GM19035 (cell line): ENCODE measurements at regions not wholly inside any gene's neighbourhood (a gene's known extent, or its start where the extent isn't known, plus 50 kb on each side); places are given as distances from the start of the nearest gene placed in this dataset.
"Not testable (repeated sequence)": the region's sequence is repeated elsewhere in the genome, so short reads cannot be mapped to it uniquely, and the experiment has no call there.

ENCODE experiments used
- ATAC-seq: cut with Tn5 transposase; IDR thresholded peaks from one replicate; pipeline ENCODE4 v1.9.1; 2021; ENCODE audit not compliant: unreplicated experiment

- no peak for ATAC-seq
Observed at GRCh38 chr3:82628385-82629014, 867.1 kb upstream of the GBE1 start.

GRCh38 chr3:82627733-82628132, 866.3 kb upstream of the GBE1 start:
- ATAC-seq, result no peak

- not testable (repeated sequence) for ATAC-seq
Observed at GRCh38 chr3:82620744-82621143, 859.3 kb upstream of the GBE1 start.

- ATAC-seq, result no peak
Observed at GRCh38 chr3:82618594-82618993, 857.1 kb upstream of the GBE1 start.

DNA sequence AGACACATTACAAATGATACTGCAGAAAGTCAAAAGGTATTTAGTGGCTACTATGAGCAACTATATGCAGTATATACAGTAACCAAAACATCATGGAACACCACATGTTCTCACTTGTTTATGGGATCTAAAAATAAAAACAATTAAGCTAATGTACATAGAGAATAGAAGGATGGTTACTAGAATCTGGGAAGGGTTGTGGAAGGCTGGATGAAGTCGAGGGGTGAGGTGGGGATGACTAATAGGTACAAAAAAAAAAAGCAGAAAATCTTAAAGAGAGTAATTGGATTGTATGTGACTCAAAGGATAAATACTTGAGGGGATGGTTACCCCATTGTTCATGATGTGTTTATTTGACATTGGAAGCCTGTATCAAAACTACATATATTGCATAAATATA, 848.8 kb upstream of the GBE1 start:
- no peak for ATAC-seq

DNA sequence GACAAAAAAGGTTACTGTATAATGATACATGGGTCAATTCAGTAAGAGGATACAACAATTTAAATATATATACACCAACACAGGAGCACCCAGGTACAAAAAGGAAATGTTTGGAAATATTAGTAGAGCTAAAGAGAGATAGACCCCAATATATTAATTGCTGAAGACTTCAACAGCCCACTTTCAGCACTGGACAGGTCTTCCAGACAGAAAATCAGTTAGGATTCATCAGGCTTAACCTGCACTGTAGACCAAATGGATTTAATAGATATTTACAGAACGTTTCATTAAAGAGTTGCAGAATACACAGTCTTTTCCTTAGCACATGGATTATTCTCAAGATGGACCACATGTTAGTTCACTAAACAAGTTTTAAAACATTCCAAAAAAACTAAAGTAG, 845.9 kb upstream of the GBE1 start:
- no peak for ATAC-seq

GRCh38 chr3:82596805-82597204, 835.4 kb upstream of the GBE1 start:
- no peak for ATAC-seq

GRCh38 chr3:82595530-82595929, 834.1 kb upstream of the GBE1 start:
- no peak for ATAC-seq

GRCh38 chr3:82587174-82587573, 825.7 kb upstream of the GBE1 start:
- no peak for ATAC-seq

DNA sequence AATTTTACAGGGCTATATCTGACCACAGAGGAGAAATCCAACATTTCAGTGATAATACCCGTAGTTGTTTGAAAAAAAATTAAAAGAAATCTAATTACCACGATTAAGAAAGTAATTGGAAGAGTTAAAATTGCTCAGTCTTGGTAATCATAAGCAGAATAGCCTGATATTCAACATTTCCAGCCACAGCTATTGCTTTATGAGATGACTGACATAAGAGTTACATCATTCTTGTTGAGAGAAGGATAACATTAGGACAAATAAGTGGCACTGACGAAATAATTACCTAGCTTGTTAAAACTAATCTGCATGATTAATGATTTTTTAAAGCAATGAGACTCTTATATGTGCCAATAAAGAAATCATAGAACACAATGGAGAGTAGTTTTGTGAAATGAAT, 825.0 kb upstream of the GBE1 start:
- ATAC-seq, result no peak

DNA sequence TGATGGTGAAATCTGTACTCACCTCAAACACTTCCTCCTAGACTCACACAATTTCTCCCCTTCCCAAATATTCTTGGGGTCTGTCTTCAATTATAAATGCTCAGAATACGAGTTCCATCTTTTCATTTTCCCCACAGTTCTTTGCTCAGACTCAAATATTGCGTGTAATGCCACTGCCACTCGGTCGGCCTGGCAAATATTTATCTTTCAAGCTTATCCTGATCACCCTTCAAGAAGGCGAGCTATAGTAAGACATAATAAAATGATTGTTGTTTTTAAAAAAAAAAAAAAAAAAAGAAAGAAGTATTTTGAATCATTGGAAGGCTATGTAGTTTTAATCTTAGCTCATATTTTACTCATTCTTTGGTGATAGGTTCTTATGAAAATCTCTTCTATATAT, 824.6 kb upstream of the GBE1 start:
- ATAC-seq, result not testable (repeated sequence)

DNA sequence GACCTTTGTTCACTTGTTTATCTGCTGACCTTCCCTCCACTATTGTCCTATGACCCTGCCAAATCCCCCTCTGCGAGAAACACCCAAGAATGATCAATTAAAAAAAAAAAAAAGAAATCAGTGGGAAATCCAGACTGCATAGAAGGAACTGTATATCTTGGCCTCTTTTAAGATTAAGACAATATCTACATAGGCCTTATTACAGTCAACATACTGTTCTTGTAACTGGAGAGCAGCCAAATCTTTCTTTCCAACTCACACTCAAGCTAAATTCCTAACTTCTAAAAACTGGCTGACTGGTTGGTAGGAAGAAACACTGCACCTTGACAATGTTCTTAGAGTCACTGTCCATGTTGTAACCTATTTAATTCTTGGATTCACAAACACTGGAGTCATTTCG, 824.1 kb upstream of the GBE1 start:
- not testable (repeated sequence) for ATAC-seq

GRCh38 chr3:82584861-82585260, 823.4 kb upstream of the GBE1 start:
- not testable (repeated sequence) for ATAC-seq

GRCh38 chr3:82584415-82584814, 823.0 kb upstream of the GBE1 start:
- ATAC-seq, result not testable (repeated sequence)

- no peak for ATAC-seq
Observed at GRCh38 chr3:82581350-82581749, 819.9 kb upstream of the GBE1 start.

GRCh38 chr3:82572721-82573120, 811.3 kb upstream of the GBE1 start:
- no peak for ATAC-seq

GRCh38 chr3:82568776-82569338, 807.4 kb upstream of the GBE1 start:
- no peak for ATAC-seq

- no peak for ATAC-seq
Observed at GRCh38 chr3:82567029-82567600, 805.7 kb upstream of the GBE1 start.

DNA sequence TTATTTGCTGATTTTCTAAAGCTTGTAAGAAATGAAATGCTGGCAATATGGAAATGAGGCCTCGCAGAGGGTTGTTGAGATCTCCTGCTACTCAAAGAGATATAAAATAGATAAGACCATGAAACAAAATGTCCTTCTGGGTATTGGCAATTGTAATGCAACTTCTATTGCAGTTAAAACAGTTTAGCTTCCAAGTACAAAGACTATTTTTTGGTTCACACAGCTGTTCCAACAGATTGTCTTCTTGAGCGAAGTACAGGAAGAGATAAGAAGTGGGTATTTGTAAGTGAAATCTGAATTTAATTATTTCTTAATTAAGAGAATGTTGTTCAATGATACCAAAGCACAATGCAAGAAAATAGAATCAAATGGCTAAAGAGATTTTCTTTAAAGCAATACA, 801.5 kb upstream of the GBE1 start:
- ATAC-seq, result no peak

DNA sequence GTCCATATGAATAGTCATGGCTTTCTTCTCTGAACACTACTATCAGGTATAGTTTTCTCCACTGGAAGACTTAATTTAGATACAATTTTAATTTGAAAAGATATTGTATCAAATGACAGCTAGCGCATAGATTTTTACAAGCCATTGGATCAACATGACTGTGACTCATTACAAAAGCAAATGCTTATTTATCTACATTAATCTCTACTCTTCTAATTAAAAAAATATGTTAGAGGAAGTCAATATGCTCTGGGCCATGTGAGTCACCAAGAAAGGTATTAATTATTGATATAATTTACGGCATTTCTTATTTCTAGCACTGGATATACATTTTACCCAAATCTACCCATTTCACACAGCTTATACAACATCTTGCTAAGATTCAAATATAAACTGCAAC, 800.3 kb upstream of the GBE1 start:
- no peak for ATAC-seq

DNA sequence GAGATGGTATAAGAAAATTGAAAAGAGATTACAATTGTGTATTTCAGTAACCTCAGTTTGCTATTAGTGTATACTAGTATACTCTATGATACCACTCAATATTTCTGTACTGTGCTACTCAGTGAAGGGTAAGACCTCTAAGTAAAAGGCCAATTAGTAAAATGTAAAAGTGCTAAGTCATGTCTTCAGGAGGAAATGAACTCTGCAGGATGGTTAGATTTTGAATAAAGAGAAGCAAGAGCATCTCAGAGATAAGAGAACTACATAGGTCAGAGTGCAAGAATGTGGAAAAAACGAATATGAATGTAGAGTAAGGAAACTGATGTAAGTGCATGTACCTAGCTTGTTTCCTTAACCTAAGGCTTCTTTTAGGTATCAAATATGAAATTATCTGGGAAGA, 796.6 kb upstream of the GBE1 start:
- no peak for ATAC-seq

DNA sequence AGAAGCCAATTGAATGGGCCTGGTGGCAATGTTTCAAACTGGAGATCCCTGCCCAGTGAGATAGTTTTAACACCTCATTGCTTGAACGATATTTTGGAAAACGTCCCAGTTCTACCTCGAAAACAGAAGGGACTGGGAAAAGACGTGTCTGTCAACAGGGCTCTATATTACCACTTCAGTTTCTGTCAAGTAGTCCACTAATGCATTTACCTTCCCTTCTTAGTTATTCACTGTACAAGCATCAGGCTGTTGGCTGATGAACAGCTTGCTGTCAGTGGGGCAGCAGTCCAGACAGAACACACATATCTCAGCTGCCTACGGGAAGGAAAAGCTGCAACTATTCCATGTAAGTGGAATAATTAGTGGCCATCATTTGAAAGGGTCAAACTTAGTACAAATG, 794.7 kb upstream of the GBE1 start:
- ATAC-seq, result no peak

- ATAC-seq, result not testable (repeated sequence)
Observed at GRCh38 chr3:82542556-82542955, 781.1 kb upstream of the GBE1 start.
